Upper lobe of left lung (tissue), 6 donors: ENCODE measurements at regions not wholly inside any gene's neighbourhood (a gene's known extent, or its start where the extent isn't known, plus 50 kb on each side); places are given as distances from the start of the nearest gene placed in this dataset.

ENCODE experiments used
- ATAC-seq, 2 donors: fragments of 200-7000 bp; cut with Tn5 transposase; one replicate each; pipeline ENCODE4 v1.9.1; 2022; ENCODE audit warnings: mild to moderate bottlenecking in 2 of 2, moderate library complexity in 2 of 2; ENCODE audit not compliant: low FRiP score in 2 of 2
- DNase-seq, 2 donors: peaks; one replicate each; pipeline ENCODE4 v3.0.0-alpha.2; 2019 to 2020
- H3K27ac ChIP-seq, 4 donors: fragments of 200-600 bp; sonication (generic); one replicate each; pipeline ENCODE4 v1.5.1; 2016 to 2019
- H3K27me3 ChIP-seq, 4 donors: fragments of 200-600 bp; sonication (generic); one replicate each; pipeline ENCODE4 v1.5.1; 2017 to 2019
- H3K36me3 ChIP-seq, 4 donors: fragments of 200-600 bp; sonication (generic); one replicate each; pipeline ENCODE4 v1.5.1; 2016 to 2019
- H3K4me1 ChIP-seq, 4 donors: fragments of 200-600 bp; sonication (generic); one replicate each; pipeline ENCODE4 v1.5.1; 2018 to 2019
- H3K4me3 ChIP-seq, 4 donors: fragments of 200-600 bp; sonication (generic); one replicate each; pipeline ENCODE4 v1.5.1; 2017 to 2019; ENCODE audit warnings: mild to moderate bottlenecking in 2 of 4, moderate library complexity in 1 of 4
- H3K9me3 ChIP-seq, 4 donors: fragments of 200-600 bp; sonication (generic); one replicate each; pipeline ENCODE4 v1.5.1; 2018 to 2019
- EP300 ChIP-seq, 4 donors: sonication (generic); formaldehyde crosslinking; IDR thresholded peaks; one replicate each; pipeline ENCODE4 v1.5.1; 2017; ENCODE audit warnings: antibody characterized with exemption in 4 of 4, control low read depth in 2 of 4
- POLR2A ChIP-seq, 4 donors: fragments of 450-650 bp; IDR thresholded peaks; one replicate each; pipeline ENCODE4 v1.5.1; 2016 to 2017; ENCODE audit warnings: antibody characterized with exemption in 4 of 4, mild to moderate bottlenecking in 2 of 4
- POLR2AphosphoS5 ChIP-seq, 2 donors: sonication (generic); formaldehyde crosslinking; IDR thresholded peaks; one replicate each; pipeline ENCODE4 v1.5.1; 2017; ENCODE audit warnings: antibody characterized with exemption in 2 of 2
- WGBS, 2 donors: methylation state at CpG; one replicate each; pipeline ENCODE4 v1.1.5; 2017 to 2018; 5-methylcytosine and 5-hydroxymethylcytosine counted together
- TF ChIP-seq, protein P1 (sequence below), 6 experiments: fragments of 450-650 bp in 4 of 6; fragments of 200-600 bp in 2 of 6; sonication (generic) in 2 of 6; IDR thresholded peaks; one replicate each; pipeline ENCODE4 v1.5.1; 2016 to 2019; ENCODE audit warnings: antibody characterized with exemption in 6 of 6
- donor health status: DM: no; HTN: no; CAD: no; lungs with moderate emphysema.
- donor health status: DM: no; HTN: yes; CAD: no; lungs with severe emphysema.

DNA sequence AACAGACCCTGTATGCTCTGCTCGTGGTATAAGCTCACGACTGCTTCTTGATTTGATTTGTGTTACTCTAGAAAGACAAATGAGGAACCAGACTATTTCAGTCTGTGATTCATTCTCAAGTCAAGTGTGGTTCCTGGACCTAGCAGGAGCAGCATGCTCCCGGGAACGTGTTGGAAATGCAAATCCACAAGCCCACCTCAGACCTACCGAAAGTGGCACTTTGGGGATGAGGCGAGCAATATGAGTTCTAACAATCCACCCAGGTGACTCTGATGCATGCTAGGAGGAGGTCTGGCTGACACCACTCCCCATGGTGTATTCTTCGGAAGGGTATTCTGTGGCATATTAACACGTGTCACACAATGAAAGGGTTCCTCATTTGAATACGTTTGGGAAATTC, 59.5 kb upstream of the TMX1 start:
- ATAC-seq (no peak), DNase-seq (no peak)
- Histone ChIP-seq H3K27ac (no peak overlapping the region), H3K9me3 (no peaks in the 10 kb centered on the region), H3K4me1 (no peaks in the 10 kb centered on the region), H3K4me3 (no peak overlapping the region), H3K27me3 (no peaks in the 10 kb centered on the region), H3K36me3 (no peaks in the 10 kb centered on the region)
- TF ChIP-seq POLR2AphosphoS5 (IDR thresholded peaks at IDR 0.05) (no peak), POLR2A (IDR thresholded peaks at IDR 0.05) (no peak), EP300 (IDR thresholded peaks at IDR 0.05) (no peak)
- TF ChIP-seq, protein P1, sequence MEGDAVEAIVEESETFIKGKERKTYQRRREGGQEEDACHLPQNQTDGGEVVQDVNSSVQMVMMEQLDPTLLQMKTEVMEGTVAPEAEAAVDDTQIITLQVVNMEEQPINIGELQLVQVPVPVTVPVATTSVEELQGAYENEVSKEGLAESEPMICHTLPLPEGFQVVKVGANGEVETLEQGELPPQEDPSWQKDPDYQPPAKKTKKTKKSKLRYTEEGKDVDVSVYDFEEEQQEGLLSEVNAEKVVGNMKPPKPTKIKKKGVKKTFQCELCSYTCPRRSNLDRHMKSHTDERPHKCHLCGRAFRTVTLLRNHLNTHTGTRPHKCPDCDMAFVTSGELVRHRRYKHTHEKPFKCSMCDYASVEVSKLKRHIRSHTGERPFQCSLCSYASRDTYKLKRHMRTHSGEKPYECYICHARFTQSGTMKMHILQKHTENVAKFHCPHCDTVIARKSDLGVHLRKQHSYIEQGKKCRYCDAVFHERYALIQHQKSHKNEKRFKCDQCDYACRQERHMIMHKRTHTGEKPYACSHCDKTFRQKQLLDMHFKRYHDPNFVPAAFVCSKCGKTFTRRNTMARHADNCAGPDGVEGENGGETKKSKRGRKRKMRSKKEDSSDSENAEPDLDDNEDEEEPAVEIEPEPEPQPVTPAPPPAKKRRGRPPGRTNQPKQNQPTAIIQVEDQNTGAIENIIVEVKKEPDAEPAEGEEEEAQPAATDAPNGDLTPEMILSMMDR (IDR thresholded peaks at IDR 0.05), result no peak
- 73 to 77% methylated on average over 9 of the region's 9 CpGs for WGBS, 2 donors

DNA sequence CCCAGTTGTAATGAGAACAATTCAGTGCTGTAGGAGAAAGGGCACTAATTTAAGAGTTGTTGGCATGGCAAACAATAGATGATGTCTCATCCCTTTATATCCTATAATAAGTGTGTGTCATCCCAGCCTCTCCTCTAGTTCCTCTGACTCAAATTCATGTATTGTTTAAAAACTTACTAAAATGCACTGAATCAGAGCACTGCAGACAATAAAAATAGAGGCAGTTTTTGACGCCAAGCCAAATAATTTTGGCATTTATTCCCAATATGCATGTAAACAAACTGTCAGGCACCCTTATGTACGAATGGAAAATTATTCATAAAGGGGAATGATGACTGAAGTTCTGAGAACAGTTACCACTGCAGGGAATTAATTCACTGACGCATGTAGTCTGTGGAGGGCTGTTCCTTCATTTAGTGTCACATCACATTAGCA, 57.9 kb upstream of the TMX1 start:
- no peak for TF ChIP-seq EP300 (IDR thresholded peaks at IDR 0.05)
- no peak for TF ChIP-seq POLR2AphosphoS5 (IDR thresholded peaks at IDR 0.05)
- TF ChIP-seq, protein P1 (IDR thresholded peaks at IDR 0.05), result no peak
- no peak for TF ChIP-seq POLR2A (IDR thresholded peaks at IDR 0.05)
- DNase-seq (no peak), ATAC-seq (no peak)
- no peaks in the 10 kb centered on the region for H3K9me3 ChIP-seq
- H3K27ac ChIP-seq, result no peak overlapping the region
- no peaks in the 10 kb centered on the region for H3K36me3 ChIP-seq
- H3K4me1 ChIP-seq, result no peaks in the 10 kb centered on the region
- 64 to 73% methylated on average over 3 of the region's 3 CpGs for WGBS, 2 donors
- H3K4me3 ChIP-seq, result no peak overlapping the region
- H3K27me3 ChIP-seq, result no peaks in the 10 kb centered on the region

DNA sequence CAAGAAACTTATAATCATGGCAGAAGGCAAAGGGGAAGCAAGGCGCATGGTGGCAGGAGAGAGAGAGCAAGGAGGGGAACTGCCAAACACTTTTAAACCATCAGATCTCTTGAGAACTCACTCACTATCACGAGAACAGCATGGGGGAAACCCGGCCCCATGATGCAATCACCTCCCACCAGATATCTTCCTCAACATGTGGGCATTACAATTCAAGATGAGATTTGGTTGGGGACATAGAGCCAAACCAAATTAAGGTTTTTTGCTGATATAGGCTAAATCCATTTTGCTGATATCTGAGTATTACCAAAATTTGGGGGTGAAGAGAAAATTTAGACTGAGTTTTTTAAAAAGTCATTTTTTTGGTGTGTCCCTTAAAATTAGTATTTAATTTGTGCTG, 54.9 kb upstream of the TMX1 start:
- H3K9me3 ChIP-seq, result no peaks in the 10 kb centered on the region
- no peaks in the 10 kb centered on the region for H3K4me1 ChIP-seq
- no peak overlapping the region for H3K4me3 ChIP-seq
- H3K36me3 ChIP-seq, result no peaks in the 10 kb centered on the region
- no peak overlapping the region for H3K27ac ChIP-seq
- DNase-seq (no peak), ATAC-seq (no peak)
- 75 to 84% methylated on average over 3 of the region's 3 CpGs for WGBS, 2 donors
- no peaks in the 10 kb centered on the region for H3K27me3 ChIP-seq
- TF ChIP-seq EP300 (IDR thresholded peaks at IDR 0.05) (no peak), POLR2A (IDR thresholded peaks at IDR 0.05) (no peak), POLR2AphosphoS5 (IDR thresholded peaks at IDR 0.05) (no peak)
- TF ChIP-seq, protein P1 (IDR thresholded peaks at IDR 0.05), result no peak

DNA sequence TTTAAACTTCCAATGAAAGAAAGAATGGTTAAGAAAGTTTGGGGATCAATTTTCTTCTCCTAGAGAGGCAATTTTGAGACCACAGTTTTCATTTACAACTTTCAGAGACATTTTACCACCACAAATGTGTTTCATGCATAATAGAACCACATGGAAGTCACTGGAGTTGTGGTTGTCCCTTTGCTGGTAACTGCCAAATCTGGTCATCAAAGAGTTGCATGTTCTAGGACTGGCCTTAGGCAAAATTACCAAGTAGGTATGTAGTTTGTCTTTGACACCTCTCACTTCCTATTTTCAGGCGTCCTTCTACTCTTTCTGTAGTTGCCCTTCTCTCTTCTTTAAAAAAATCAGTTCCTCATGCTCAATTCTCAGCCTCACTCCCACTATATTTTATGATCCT, 54.3 kb upstream of the TMX1 start:
- ATAC-seq (no peak), DNase-seq (no peak)
- H3K27ac ChIP-seq, result no peak overlapping the region
- H3K4me1 ChIP-seq, result no peaks in the 10 kb centered on the region
- H3K27me3 ChIP-seq, result no peaks in the 10 kb centered on the region
- 55 to 57% methylated on average over 1 of the region's 1 CpG for WGBS, 2 donors
- no peaks in the 10 kb centered on the region for H3K9me3 ChIP-seq
- no peaks in the 10 kb centered on the region for H3K36me3 ChIP-seq
- no peak overlapping the region for H3K4me3 ChIP-seq
- TF ChIP-seq POLR2A (IDR thresholded peaks at IDR 0.05) (no peak), EP300 (IDR thresholded peaks at IDR 0.05) (no peak), POLR2AphosphoS5 (IDR thresholded peaks at IDR 0.05) (no peak)
- TF ChIP-seq, protein P1 (IDR thresholded peaks at IDR 0.05), result no peak

DNA sequence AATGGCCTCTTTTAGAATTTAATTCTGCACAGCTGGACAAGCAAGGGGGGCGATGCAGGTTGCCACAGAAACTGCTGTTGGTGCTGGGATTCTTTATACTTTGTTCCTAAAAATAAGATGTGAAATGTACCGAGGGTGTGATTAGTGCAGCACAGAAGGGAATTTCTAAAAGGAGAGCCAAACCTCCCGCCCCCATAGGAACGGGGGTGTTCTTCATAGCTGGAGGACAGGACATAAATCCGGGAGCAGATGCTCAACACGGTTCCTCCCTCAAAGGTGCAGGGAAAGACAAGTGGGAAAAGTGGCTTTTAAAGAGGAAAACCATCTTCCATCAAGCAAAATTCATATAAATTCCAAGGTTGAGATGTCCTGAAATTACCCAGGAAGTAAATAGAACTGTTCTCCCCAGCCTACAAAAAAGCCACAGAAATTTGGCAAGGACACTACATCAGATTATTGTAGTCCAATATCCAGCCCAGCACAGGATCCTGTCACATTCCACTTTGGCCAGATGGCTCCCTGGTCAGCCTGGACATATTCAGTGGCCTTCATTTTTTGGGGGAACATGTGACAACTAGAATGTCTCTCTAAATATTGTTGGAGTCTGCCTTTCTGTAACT, 51.4 kb upstream of the TMX1 start:
- H3K9me3 ChIP-seq, result no peaks in the 10 kb centered on the region
- H3K4me3 ChIP-seq, result no peak overlapping the region
- no peaks in the 10 kb centered on the region for H3K4me1 ChIP-seq
- TF ChIP-seq POLR2A (IDR thresholded peaks at IDR 0.05), result no peak
- no peak for TF ChIP-seq EP300 (IDR thresholded peaks at IDR 0.05)
- TF ChIP-seq POLR2AphosphoS5 (IDR thresholded peaks at IDR 0.05), result no peak
- TF ChIP-seq, protein P1 (IDR thresholded peaks at IDR 0.05), result no peak
- WGBS, 2 donors, result 69% methylated on average over 6 of the region's 6 CpGs
- H3K36me3 ChIP-seq, result no peaks in the 10 kb centered on the region
- H3K27ac ChIP-seq, result no peak overlapping the region
- no peak for ATAC-seq
- H3K27me3 ChIP-seq, result no peaks in the 10 kb centered on the region
- no peak for DNase-seq
